Esophagus muscularis mucosa (tissue), 4 donors: ENCODE measurements at regions not wholly inside any gene's neighbourhood (a gene's known extent, or its start where the extent isn't known, plus 50 kb on each side); places are given as distances from the start of the nearest gene placed in this dataset.

Source experiments
- DNase-seq: peaks from one replicate; pipeline ENCODE4 v3.0.0-alpha.2; 2017; ENCODE audit errors: extremely low spot score
- H3K27ac ChIP-seq, 4 donors: fragments of 200-600 bp; sonication (generic); replicated peaks in 1 of 4; 1 replicate in 3 of 4; 2 replicates in 1 of 4; pipeline ENCODE4 v1.5.1; 2016 to 2019; ENCODE audit warnings: mild to moderate bottlenecking in 1 of 4
- H3K27me3 ChIP-seq, 4 donors: fragments of 200-600 bp; sonication (generic); one replicate each; pipeline versions ENCODE4 v1.5.1 to v1.6.0; 2016 to 2019
- H3K36me3 ChIP-seq, 4 donors: fragments of 200-600 bp; sonication (generic); one replicate each; pipeline ENCODE4 v1.5.1; 2016 to 2019
- H3K4me1 ChIP-seq, 4 donors: fragments of 200-600 bp; sonication (generic); one replicate each; pipeline ENCODE4 v1.5.1; 2016 to 2019
- H3K4me3 ChIP-seq, 4 donors: fragments of 200-600 bp; sonication (generic); 1 replicate in 2 of 4; 2 replicates in 2 of 4; pipeline ENCODE4 v1.5.1; 2016 to 2019; ENCODE audit warnings: mild to moderate bottlenecking in 4 of 4, moderate library complexity in 1 of 4
- H3K9me3 ChIP-seq, 4 donors: fragments of 200-600 bp; sonication (generic); 1 replicate in 3 of 4; 2 replicates in 1 of 4; pipeline ENCODE4 v1.5.1; 2016 to 2019
- EP300 ChIP-seq: sonication (generic); formaldehyde crosslinking; IDR thresholded peaks from one replicate; pipeline ENCODE4 v1.6.1; 2017; ENCODE audit warnings: antibody characterized with exemption
- POLR2A ChIP-seq: fragments of 450-650 bp; IDR thresholded peaks from one replicate; pipeline ENCODE4 v1.6.1; 2017; ENCODE audit warnings: antibody characterized with exemption, moderate library complexity, mild to moderate bottlenecking, low read depth
- POLR2AphosphoS5 ChIP-seq, 2 donors: sonication (generic); formaldehyde crosslinking; IDR thresholded peaks; one replicate each; pipeline ENCODE4 v1.6.1; 2017; ENCODE audit warnings: antibody characterized with exemption in 2 of 2
- WGBS: methylation state at CpG from one replicate; pipeline ENCODE4 v1.1.5; 2018; 5-methylcytosine and 5-hydroxymethylcytosine counted together
- intact Hi-C: fragments of 100-400 bp; cut with DNase I; formaldehyde crosslinking; loops from one replicate; pipeline ENCODE4 v1.15.1; 2023
- TF ChIP-seq, protein P1 (sequence below), 3 experiments: fragments of 200-600 bp in 2 of 3; fragments of 450-650 bp in 1 of 3; sonication (generic) in 2 of 3; IDR thresholded peaks; one replicate each; pipeline ENCODE4 v1.5.1; 2017 to 2019; ENCODE audit warnings: antibody characterized with exemption in 3 of 3, mild to moderate bottlenecking in 2 of 3, moderate library complexity in 1 of 3

DNA sequence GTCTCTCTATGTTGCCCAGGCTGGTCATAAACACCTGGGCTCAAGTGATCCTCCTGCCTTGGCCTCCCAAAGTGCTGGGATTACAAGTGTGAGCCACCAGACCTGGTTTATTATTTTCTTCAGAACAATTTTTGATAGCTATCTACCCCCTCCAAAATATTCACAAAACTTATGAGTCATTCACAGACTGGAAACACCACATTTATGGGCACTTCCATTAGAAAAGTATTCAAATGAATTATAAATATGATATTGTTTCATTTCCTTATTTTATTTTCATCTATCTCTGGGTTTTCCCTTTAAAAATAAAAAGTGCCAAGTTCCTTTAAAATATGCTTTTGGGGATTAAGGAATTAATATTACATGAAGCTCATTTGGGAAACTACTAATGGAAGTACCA, 58.8 kb upstream of the MSTN start:
- H3K27me3 ChIP-seq = no peaks in the 10 kb centered on the region
- peaks cover 0 to 5% (median 0%) of the 10 kb centered on the region in 4 donors for H3K4me1 ChIP-seq
- no peak overlapping the region for H3K27ac ChIP-seq
- TF ChIP-seq POLR2A = no peak
- TF ChIP-seq, protein P1, sequence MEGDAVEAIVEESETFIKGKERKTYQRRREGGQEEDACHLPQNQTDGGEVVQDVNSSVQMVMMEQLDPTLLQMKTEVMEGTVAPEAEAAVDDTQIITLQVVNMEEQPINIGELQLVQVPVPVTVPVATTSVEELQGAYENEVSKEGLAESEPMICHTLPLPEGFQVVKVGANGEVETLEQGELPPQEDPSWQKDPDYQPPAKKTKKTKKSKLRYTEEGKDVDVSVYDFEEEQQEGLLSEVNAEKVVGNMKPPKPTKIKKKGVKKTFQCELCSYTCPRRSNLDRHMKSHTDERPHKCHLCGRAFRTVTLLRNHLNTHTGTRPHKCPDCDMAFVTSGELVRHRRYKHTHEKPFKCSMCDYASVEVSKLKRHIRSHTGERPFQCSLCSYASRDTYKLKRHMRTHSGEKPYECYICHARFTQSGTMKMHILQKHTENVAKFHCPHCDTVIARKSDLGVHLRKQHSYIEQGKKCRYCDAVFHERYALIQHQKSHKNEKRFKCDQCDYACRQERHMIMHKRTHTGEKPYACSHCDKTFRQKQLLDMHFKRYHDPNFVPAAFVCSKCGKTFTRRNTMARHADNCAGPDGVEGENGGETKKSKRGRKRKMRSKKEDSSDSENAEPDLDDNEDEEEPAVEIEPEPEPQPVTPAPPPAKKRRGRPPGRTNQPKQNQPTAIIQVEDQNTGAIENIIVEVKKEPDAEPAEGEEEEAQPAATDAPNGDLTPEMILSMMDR (IDR thresholded peaks at IDR 0.05) = no peak
- TF ChIP-seq EP300 = no peak
- TF ChIP-seq POLR2AphosphoS5 (IDR thresholded peaks at IDR 0.05) = no peak
- DNase-seq = no peak
- no peaks in the 10 kb centered on the region for H3K9me3 ChIP-seq
- H3K4me3 ChIP-seq = no peak overlapping the region
- H3K36me3 ChIP-seq = no peaks in the 10 kb centered on the region
- intact Hi-C loops = no loop called here

DNA sequence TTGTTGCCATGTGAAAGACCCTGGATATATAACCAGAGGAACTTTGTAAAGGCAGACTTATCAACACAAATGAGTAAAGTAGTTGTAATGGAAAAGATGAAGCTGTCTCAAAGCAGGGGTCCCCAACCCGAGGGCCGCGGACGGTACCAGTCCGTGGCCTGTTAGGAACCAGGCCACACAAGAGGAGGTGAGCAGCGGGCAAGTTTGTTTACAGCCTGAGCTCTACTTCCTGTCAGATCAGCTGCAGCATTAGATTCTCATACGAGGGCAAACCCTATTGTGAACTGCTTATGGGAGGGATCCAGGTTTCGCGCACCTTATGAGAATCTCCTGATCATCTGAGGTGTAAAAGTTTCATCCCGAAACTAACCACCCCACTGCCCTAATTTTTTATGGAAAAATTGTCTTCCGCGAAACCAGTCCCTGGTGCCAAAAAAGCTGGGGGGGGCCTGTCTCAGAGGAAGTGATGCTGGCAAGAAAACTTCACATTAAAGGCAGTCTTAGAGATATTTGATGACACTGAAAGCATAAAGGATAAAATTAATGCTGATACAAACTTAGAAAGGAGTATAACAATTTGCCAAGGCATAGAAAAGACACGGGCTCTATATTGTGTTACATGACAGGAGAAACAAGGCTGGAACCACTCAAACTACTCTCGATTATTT, 57.5 kb upstream of the MSTN start:
- Histone ChIP-seq H3K4me3 (peak overlapping the region in 2 of 4 donors; percentile 25 to 33), H3K9me3 (no peaks in the 10 kb centered on the region), H3K27ac (no peak overlapping the region), H3K4me1 (peaks cover 0 to 5% (median 0%) of the 10 kb centered on the region in 4 donors), H3K36me3 (no peaks in the 10 kb centered on the region), H3K27me3 (no peaks in the 10 kb centered on the region)
- no peak for DNase-seq
- intact Hi-C loops = no loop called here
- TF ChIP-seq POLR2A = no peak
- no peak for TF ChIP-seq EP300
- TF ChIP-seq POLR2AphosphoS5 (IDR thresholded peaks at IDR 0.05) = no peak
- TF ChIP-seq, protein P1 (IDR thresholded peaks at IDR 0.05) = no peak
- WGBS = 59% methylated on average over 14 of the region's 14 CpGs

DNA sequence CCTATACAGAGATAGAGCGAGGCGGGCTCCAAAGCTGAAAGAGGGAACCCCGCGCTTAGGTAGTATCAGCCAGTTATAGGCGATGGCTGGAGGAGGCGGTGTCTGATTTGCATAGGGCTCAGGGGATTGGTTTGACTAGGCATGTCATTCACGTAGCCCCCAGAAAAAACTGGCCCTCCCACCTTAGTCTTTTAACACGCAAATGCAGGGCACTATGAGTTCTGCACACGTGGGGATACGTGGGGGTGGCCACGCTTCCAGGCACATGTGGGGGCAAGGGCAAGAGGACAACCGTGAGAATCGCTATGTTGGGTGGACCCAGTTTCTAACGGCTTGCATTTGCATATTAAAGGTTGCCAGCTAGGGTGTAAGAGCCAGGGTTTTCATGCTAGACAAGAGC, 56.7 kb upstream of the MSTN start:
- WGBS = 81% methylated on average over 14 of the region's 14 CpGs
- Histone ChIP-seq H3K27ac (no peak overlapping the region), H3K4me1 (peaks cover 0 to 5% (median 0%) of the 10 kb centered on the region in 4 donors), H3K9me3 (no peaks in the 10 kb centered on the region), H3K27me3 (no peaks in the 10 kb centered on the region), H3K4me3 (peak overlapping the region in 2 of 4 donors; percentile 25 to 33), H3K36me3 (no peaks in the 10 kb centered on the region)
- no peak for TF ChIP-seq POLR2AphosphoS5 (IDR thresholded peaks at IDR 0.05)
- no peak for TF ChIP-seq POLR2A
- TF ChIP-seq EP300 = no peak
- no peak for DNase-seq
- intact Hi-C loops = no loop called here

DNA sequence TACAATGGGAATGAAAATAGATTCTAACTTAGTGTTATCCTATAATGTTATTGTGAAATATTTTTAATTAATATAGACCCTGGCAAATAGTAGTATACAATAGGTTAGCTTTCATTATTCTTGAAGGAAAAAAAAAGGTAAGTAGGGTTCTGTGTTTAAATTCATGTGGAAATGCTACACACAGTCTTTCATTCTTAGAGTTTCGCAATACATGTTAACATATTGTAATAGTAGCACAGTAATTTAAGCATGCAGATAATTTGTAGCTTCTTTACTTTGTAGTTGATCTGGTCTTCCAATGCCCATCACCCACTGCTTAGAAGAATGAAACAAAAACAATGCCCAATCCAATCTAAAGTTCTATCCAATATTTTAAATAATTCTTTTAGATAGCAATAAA, 54.8 kb upstream of the MSTN start:
- Histone ChIP-seq H3K36me3 (no peaks in the 10 kb centered on the region), H3K9me3 (no peaks in the 10 kb centered on the region), H3K27ac (no peak overlapping the region), H3K4me1 (peaks cover 0 to 5% (median 0%) of the 10 kb centered on the region in 4 donors), H3K4me3 (no peak overlapping the region), H3K27me3 (no peaks in the 10 kb centered on the region)
- no peak for DNase-seq
- intact Hi-C loops = no loop called here
- 100% methylated on average over 1 of the region's 1 CpG for WGBS
- TF ChIP-seq EP300 (no peak), POLR2A (no peak), POLR2AphosphoS5 (IDR thresholded peaks at IDR 0.05) (no peak)
- TF ChIP-seq, protein P1 (IDR thresholded peaks at IDR 0.05) = no peak

DNA sequence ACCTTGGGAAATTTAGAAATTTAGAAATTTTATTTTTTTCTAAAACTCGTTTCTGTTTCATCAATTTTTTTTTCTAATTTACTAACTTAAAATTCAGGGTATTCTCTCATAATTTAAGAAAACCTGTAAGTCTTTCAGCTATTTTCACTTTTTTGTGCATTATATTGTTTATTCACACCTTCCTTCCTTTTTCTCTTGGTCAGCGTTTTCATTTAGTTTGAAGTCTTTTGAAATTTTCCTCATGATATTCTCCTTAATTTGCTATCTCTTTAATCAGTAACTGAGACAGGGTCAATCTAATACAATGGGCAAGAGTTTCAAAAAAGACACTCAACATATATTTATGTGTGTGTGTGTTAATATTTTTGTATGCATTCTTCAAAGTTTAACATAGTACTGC, 50.5 kb upstream of the MSTN start:
- TF ChIP-seq POLR2AphosphoS5 (IDR thresholded peaks at IDR 0.05) = no peak
- TF ChIP-seq, protein P1 (IDR thresholded peaks at IDR 0.05) = no peak
- TF ChIP-seq EP300 = no peak
- no peak for TF ChIP-seq POLR2A
- Histone ChIP-seq H3K27me3 (no peaks in the 10 kb centered on the region), H3K27ac (no peak overlapping the region), H3K4me3 (no peak overlapping the region), H3K9me3 (no peaks in the 10 kb centered on the region), H3K4me1 (no peaks in the 10 kb centered on the region), H3K36me3 (no peaks in the 10 kb centered on the region)
- WGBS = 93% methylated on average over 2 of the region's 2 CpGs
- no peak for DNase-seq
- intact Hi-C loops = no loop called here
